Activated CD4-positive, alpha-beta T cell treated with anti-CD3 and anti-CD28 coated beads for 36 hours (primary cell): ENCODE measurements at regions not wholly inside any gene's neighbourhood (a gene's known extent, or its start where the extent isn't known, plus 50 kb on each side); places are given as distances from the start of the nearest gene placed in this dataset.

ENCODE experiments used
- ATAC-seq: fragments of 200-7000 bp; cut with Tn5 transposase; one replicate; pipeline ENCODE4 v1.10.0; 2021; ENCODE audit warnings: mild to moderate bottlenecking, moderate library complexity
- CTCF ChIA-PET: fragments of 350-600 bp; sonication (Branson Sonifier 250); formaldehyde crosslinking; loops from one replicate; lab custom pipeline; 2021; ENCODE audit warnings: antibody characterized with exemption; lab: Charles Lee
- POLR2A ChIA-PET: fragments of 350-600 bp; sonication (Branson Sonifier 250); formaldehyde crosslinking; loops from one replicate; lab custom pipeline; 2021; ENCODE audit warnings: antibody characterized with exemption, inconsistent platforms; lab: Charles Lee
- DNase-seq: peaks from one replicate; pipeline ENCODE4 v3.0.0-alpha.2; 2020
- H3K27ac Mint-ChIP-seq: one replicate; pipeline ENCODE4 v1.8.0; 2021; ENCODE audit warnings: mixed read lengths
- H3K27me3 Mint-ChIP-seq: one replicate; pipeline ENCODE4 v1.8.0; 2021; ENCODE audit warnings: mixed read lengths
- H3K36me3 Mint-ChIP-seq: one replicate; pipeline ENCODE4 v1.8.0; 2021; ENCODE audit warnings: low read depth, mixed read lengths
- H3K4me1 Mint-ChIP-seq: one replicate; pipeline ENCODE4 v1.8.0; 2021; ENCODE audit warnings: mixed read lengths
- H3K4me3 Mint-ChIP-seq: one replicate; pipeline ENCODE4 v1.8.0; 2021; ENCODE audit warnings: mild to moderate bottlenecking, moderate library complexity, mixed read lengths
- H3K9me3 Mint-ChIP-seq: one replicate; pipeline ENCODE4 v1.8.0; 2021; ENCODE audit warnings: low read depth, mixed read lengths
- intact Hi-C, 2 experiments: fragments of 100-400 bp; cut with DNase I in 1 of 2; cut with micrococcal nuclease in 1 of 2; formaldehyde crosslinking; loops; one replicate each; pipeline versions ENCODE4 v1.14.2 to v1.15.1; 2022 to 2024; cut with DNase I, micrococcal nuclease

GRCh38 chr9:82196622-82197441 is 208.3 kb downstream of the SPATA31D1 start:
- ChIA-PET CTCF (interaction anchor here (0.9 kb wide), 1 partner anchor 10 kb away, joined by 3 read pairs; no protein-coding TSS in a partner anchor), POLR2A (no interaction called here)
- no peaks in the 10 kb centered on the region for H3K4me1 Mint-ChIP-seq
- DNase-seq: no peak
- H3K36me3 Mint-ChIP-seq: no peaks in the 10 kb centered on the region
- no peaks in the 10 kb centered on the region for H3K27me3 Mint-ChIP-seq
- ATAC-seq: no peak
- H3K4me3 Mint-ChIP-seq: no peak overlapping the region
- intact Hi-C loops: no loop called here
- H3K9me3 Mint-ChIP-seq: peaks cover 2% of the 10 kb centered on the region
- no peak overlapping the region for H3K27ac Mint-ChIP-seq

- CTCF ChIA-PET: no interaction called here
- no peaks in the 10 kb centered on the region for H3K4me1 Mint-ChIP-seq
- H3K27me3 Mint-ChIP-seq: no peaks in the 10 kb centered on the region
- no peak overlapping the region for H3K27ac Mint-ChIP-seq
- no peak for DNase-seq
- no peaks in the 10 kb centered on the region for H3K36me3 Mint-ChIP-seq
- ATAC-seq: no peak
- H3K4me3 Mint-ChIP-seq: no peak overlapping the region
- no peaks in the 10 kb centered on the region for H3K9me3 Mint-ChIP-seq
- POLR2A ChIA-PET: no interaction called here
- intact Hi-C loops: no loop called here
Measured at GRCh38 chr9:82201196-82201595, 212.6 kb downstream of the SPATA31D1 start.

GRCh38 chr9:82202808-82203207 is 214.2 kb downstream of the SPATA31D1 start:
- H3K27me3 Mint-ChIP-seq: no peaks in the 10 kb centered on the region
- H3K36me3 Mint-ChIP-seq: no peaks in the 10 kb centered on the region
- ChIA-PET POLR2A (no interaction called here), CTCF (no interaction called here)
- ATAC-seq: no peak
- H3K4me3 Mint-ChIP-seq: no peak overlapping the region
- no peaks in the 10 kb centered on the region for H3K9me3 Mint-ChIP-seq
- DNase-seq: no peak
- intact Hi-C loops: no loop called here
- no peaks in the 10 kb centered on the region for H3K4me1 Mint-ChIP-seq
- no peak overlapping the region for H3K27ac Mint-ChIP-seq

- POLR2A ChIA-PET: no interaction called here
- no peaks in the 10 kb centered on the region for H3K27me3 Mint-ChIP-seq
- H3K4me3 Mint-ChIP-seq: no peak overlapping the region
- no peak for ATAC-seq
- intact Hi-C loops: no loop called here
- H3K36me3 Mint-ChIP-seq: no peaks in the 10 kb centered on the region
- CTCF ChIA-PET: interaction anchor here (0.9 kb wide), 1 partner anchor 10 kb away, joined by 3 read pairs; no protein-coding TSS in a partner anchor
- no peak for DNase-seq
- no peak overlapping the region for H3K27ac Mint-ChIP-seq
- H3K4me1 Mint-ChIP-seq: no peaks in the 10 kb centered on the region
- peaks cover 9% of the 10 kb centered on the region for H3K9me3 Mint-ChIP-seq
Measured at GRCh38 chr9:82206490-82206889, 217.9 kb downstream of the SPATA31D1 start.

- CTCF ChIA-PET: interaction anchor here (0.9 kb wide), 1 partner anchor 11 kb away, joined by 3 read pairs; no protein-coding TSS in a partner anchor
- H3K9me3 Mint-ChIP-seq: peaks cover 9% of the 10 kb centered on the region
- ATAC-seq (no peak), DNase-seq (no peak)
- POLR2A ChIA-PET: no interaction called here
- H3K4me1 Mint-ChIP-seq: no peaks in the 10 kb centered on the region
- H3K36me3 Mint-ChIP-seq: no peaks in the 10 kb centered on the region
- intact Hi-C loops: no loop called here
- H3K4me3 Mint-ChIP-seq: no peak overlapping the region
- H3K27me3 Mint-ChIP-seq: no peaks in the 10 kb centered on the region
- H3K27ac Mint-ChIP-seq: no peak overlapping the region
Measured at GRCh38 chr9:82206946-82207345, 218.4 kb downstream of the SPATA31D1 start.

GRCh38 chr9:82208741-82209450 is 220.3 kb downstream of the SPATA31D1 start:
- Mint-ChIP-seq H3K27ac (no peak overlapping the region), H3K4me3 (no peak overlapping the region), H3K9me3 (peaks cover 9% of the 10 kb centered on the region), H3K4me1 (no peaks in the 10 kb centered on the region), H3K27me3 (no peaks in the 10 kb centered on the region), H3K36me3 (no peaks in the 10 kb centered on the region)
- ChIA-PET POLR2A (no interaction called here), CTCF (no interaction called here)
- no peak for ATAC-seq
- no peak for DNase-seq
- intact Hi-C loops: no loop called here

GRCh38 chr9:82209797-82210470 is 221.4 kb downstream of the SPATA31D1 start:
- ATAC-seq (no peak), DNase-seq (no peak)
- Mint-ChIP-seq H3K4me3 (no peak overlapping the region), H3K36me3 (no peaks in the 10 kb centered on the region), H3K27me3 (no peaks in the 10 kb centered on the region), H3K4me1 (no peaks in the 10 kb centered on the region), H3K9me3 (peaks cover 9% of the 10 kb centered on the region), H3K27ac (no peak overlapping the region)
- POLR2A ChIA-PET: no interaction called here
- CTCF ChIA-PET: no interaction called here
- intact Hi-C loops: no loop called here

- ATAC-seq (no peak), DNase-seq (no peak)
- Mint-ChIP-seq H3K4me3 (no peak overlapping the region), H3K4me1 (no peaks in the 10 kb centered on the region), H3K36me3 (no peaks in the 10 kb centered on the region), H3K27me3 (no peaks in the 10 kb centered on the region), H3K27ac (no peak overlapping the region), H3K9me3 (peaks cover 9% of the 10 kb centered on the region)
- ChIA-PET CTCF (no interaction called here), POLR2A (no interaction called here)
- intact Hi-C loops: no loop called here
Measured at GRCh38 chr9:82212885-82213284, 224.3 kb downstream of the SPATA31D1 start.

- no peaks in the 10 kb centered on the region for H3K27me3 Mint-ChIP-seq
Measured at GRCh38 chr9:82216435-82216834, 227.9 kb downstream of the SPATA31D1 start.

GRCh38 chr9:82223442-82223841 is 234.9 kb downstream of the SPATA31D1 start:
- no peak for DNase-seq
- no peak for ATAC-seq
- POLR2A ChIA-PET: no interaction called here
- H3K27ac Mint-ChIP-seq: no peak overlapping the region
- H3K4me3 Mint-ChIP-seq: no peak overlapping the region
- peaks cover 17% of the 10 kb centered on the region for H3K9me3 Mint-ChIP-seq
- no peaks in the 10 kb centered on the region for H3K36me3 Mint-ChIP-seq
- no peaks in the 10 kb centered on the region for H3K27me3 Mint-ChIP-seq
- no peaks in the 10 kb centered on the region for H3K4me1 Mint-ChIP-seq
- CTCF ChIA-PET: no interaction called here
- intact Hi-C loops: no loop called here

More at GRCh38 chr9:82216435-82216834, 227.9 kb downstream of the SPATA31D1 start:
- DNase-seq (no peak), ATAC-seq (no peak)
- no peaks in the 10 kb centered on the region for H3K4me1 Mint-ChIP-seq
- H3K4me3 Mint-ChIP-seq: no peak overlapping the region
- peaks cover 9% of the 10 kb centered on the region for H3K9me3 Mint-ChIP-seq
- CTCF ChIA-PET: no interaction called here
- POLR2A ChIA-PET: no interaction called here
- no peak overlapping the region for H3K27ac Mint-ChIP-seq
- no peaks in the 10 kb centered on the region for H3K36me3 Mint-ChIP-seq
- intact Hi-C loops: no loop called here

GRCh38 chr9:82231411-82231810 is 242.8 kb downstream of the SPATA31D1 start:
- DNase-seq: no peak
- ChIA-PET POLR2A (no interaction called here), CTCF (no interaction called here)
- Mint-ChIP-seq H3K27me3 (no peaks in the 10 kb centered on the region), H3K27ac (no peak overlapping the region), H3K9me3 (peaks cover 21% of the 10 kb centered on the region), H3K36me3 (peaks cover 4% of the 10 kb centered on the region), H3K4me3 (no peak overlapping the region), H3K4me1 (no peaks in the 10 kb centered on the region)
- no peak for ATAC-seq
- intact Hi-C loops: no loop called here
